Neural progenitor cell (in vitro differentiated cells): ENCODE measurements at regions not wholly inside any gene's neighbourhood (a gene's known extent, or its start where the extent isn't known, plus 50 kb on each side); places are given as distances from the start of the nearest gene placed in this dataset.

Source experiments
- DNase-seq: peaks from one replicate; pipeline ENCODE4 v3.0.0-alpha.2; 2016; ENCODE audit warnings: low spot score
- H2AFZ ChIP-seq: fragments of 200-600 bp; sonication (generic); replicated peaks from 2 replicates; pipeline ENCODE4 v1.6.1; 2016; ENCODE audit warnings: antibody characterized with exemption
- H3F3A ChIP-seq: fragments of 200-600 bp; sonication (generic); 2 replicates; pipeline ENCODE4 v1.6.1; 2016; ENCODE audit warnings: antibody characterized with exemption, low read depth
- H3K27ac ChIP-seq: fragments of 200-600 bp; sonication (generic); 2 replicates; pipeline ENCODE4 v1.5.1; 2016; ENCODE audit warnings: mild to moderate bottlenecking
- H3K27me3 ChIP-seq: fragments of 200-600 bp; sonication (generic); 2 replicates; pipeline ENCODE4 v1.6.1; 2016; ENCODE audit warnings: mild to moderate bottlenecking, moderate library complexity
- H3K36me3 ChIP-seq: fragments of 200-600 bp; sonication (generic); 2 replicates; pipeline ENCODE4 v1.5.1; 2016
- H3K4me1 ChIP-seq: fragments of 200-600 bp; sonication (generic); 2 replicates; pipeline ENCODE4 v1.6.1; 2016; ENCODE audit warnings: mixed run types
- H3K4me2 ChIP-seq: fragments of 200-600 bp; sonication (generic); 2 replicates; pipeline ENCODE4 v1.6.1; 2016
- H3K4me3 ChIP-seq: fragments of 200-600 bp; sonication (generic); 2 replicates; pipeline ENCODE4 v1.5.1; 2016
- H3K79me2 ChIP-seq: fragments of 200-600 bp; sonication (generic); 2 replicates; pipeline ENCODE4 v1.6.1; 2016; ENCODE audit warnings: low read depth
- H3K9ac ChIP-seq: fragments of 200-600 bp; sonication (generic); 2 replicates; pipeline ENCODE4 v1.6.1; 2016
- H3K9me3 ChIP-seq: fragments of 200-600 bp; sonication (generic); 2 replicates; pipeline ENCODE4 v1.5.1; 2016; ENCODE audit warnings: low read depth
- H4K20me1 ChIP-seq: fragments of 200-600 bp; sonication (generic); 2 replicates; pipeline ENCODE4 v1.6.1; 2016; ENCODE audit warnings: low read depth
- H3K27ac Mint-ChIP-seq: 3 replicates; pipeline ENCODE4 v1.8.0; 2021; ENCODE audit warnings: mixed read lengths
- H3K27me3 Mint-ChIP-seq: 2 replicates; pipeline ENCODE4 v1.8.0; 2022; ENCODE audit warnings: low read depth, mild to moderate bottlenecking, inconsistent platforms, moderate library complexity, mixed read lengths; ENCODE audit not compliant: insufficient read depth
- H3K36me3 Mint-ChIP-seq: 3 replicates; pipeline ENCODE4 v1.8.0; 2021; ENCODE audit warnings: mixed read lengths
- H3K4me1 Mint-ChIP-seq: 3 replicates; pipeline ENCODE4 v1.8.0; 2021; ENCODE audit warnings: mixed read lengths
- H3K4me3 Mint-ChIP-seq: 3 replicates; pipeline ENCODE4 v1.8.0; 2021; ENCODE audit warnings: mild to moderate bottlenecking, moderate library complexity, mixed read lengths
- H3K9me3 Mint-ChIP-seq: 3 replicates; pipeline ENCODE4 v1.8.0; 2020; ENCODE audit warnings: mixed read lengths
- EZH2 ChIP-seq: fragments of 200-600 bp; sonication (generic); IDR thresholded peaks from 2 replicates; pipeline ENCODE4 v1.6.1; 2017; ENCODE audit warnings: antibody characterized with exemption, mild to moderate bottlenecking, moderate library complexity
- EZH2phosphoT487 ChIP-seq: fragments of 200-600 bp; sonication (generic); IDR thresholded peaks from 2 replicates; pipeline ENCODE4 v1.6.1; 2017; ENCODE audit warnings: antibody characterized with exemption
- TF ChIP-seq, protein P1 (sequence below): fragments of 200-600 bp; sonication (generic); IDR thresholded peaks from 2 replicates; pipeline ENCODE4 v1.5.1; 2017; ENCODE audit warnings: antibody characterized with exemption, mild to moderate bottlenecking

- Histone ChIP-seq H3K4me1 (peaks cover 16% of the 10 kb centered on the region), H3K9me3 (no peaks in the 10 kb centered on the region), H3K27ac (no peak overlapping the region), H3K9ac (no peak overlapping the region), H3K36me3 (no peaks in the 10 kb centered on the region), H2AFZ (no peak overlapping the region), H4K20me1 (no peaks in the 10 kb centered on the region), H3K4me2 (no peak overlapping the region), H3K27me3 (no peaks in the 10 kb centered on the region), H3K4me3 (no peak overlapping the region), H3F3A (no peaks in the 10 kb centered on the region), H3K79me2 (no peaks in the 10 kb centered on the region)
- Mint-ChIP-seq H3K4me3 (no peak overlapping the region), H3K27me3 (no peaks in the 10 kb centered on the region), H3K27ac (no peak overlapping the region), H3K36me3 (no peaks in the 10 kb centered on the region), H3K4me1 (peaks cover 12% of the 10 kb centered on the region), H3K9me3 (peaks cover 4% of the 10 kb centered on the region)
- DNase-seq, result no peak
- TF ChIP-seq EZH2, result no peak
- TF ChIP-seq, protein P1, sequence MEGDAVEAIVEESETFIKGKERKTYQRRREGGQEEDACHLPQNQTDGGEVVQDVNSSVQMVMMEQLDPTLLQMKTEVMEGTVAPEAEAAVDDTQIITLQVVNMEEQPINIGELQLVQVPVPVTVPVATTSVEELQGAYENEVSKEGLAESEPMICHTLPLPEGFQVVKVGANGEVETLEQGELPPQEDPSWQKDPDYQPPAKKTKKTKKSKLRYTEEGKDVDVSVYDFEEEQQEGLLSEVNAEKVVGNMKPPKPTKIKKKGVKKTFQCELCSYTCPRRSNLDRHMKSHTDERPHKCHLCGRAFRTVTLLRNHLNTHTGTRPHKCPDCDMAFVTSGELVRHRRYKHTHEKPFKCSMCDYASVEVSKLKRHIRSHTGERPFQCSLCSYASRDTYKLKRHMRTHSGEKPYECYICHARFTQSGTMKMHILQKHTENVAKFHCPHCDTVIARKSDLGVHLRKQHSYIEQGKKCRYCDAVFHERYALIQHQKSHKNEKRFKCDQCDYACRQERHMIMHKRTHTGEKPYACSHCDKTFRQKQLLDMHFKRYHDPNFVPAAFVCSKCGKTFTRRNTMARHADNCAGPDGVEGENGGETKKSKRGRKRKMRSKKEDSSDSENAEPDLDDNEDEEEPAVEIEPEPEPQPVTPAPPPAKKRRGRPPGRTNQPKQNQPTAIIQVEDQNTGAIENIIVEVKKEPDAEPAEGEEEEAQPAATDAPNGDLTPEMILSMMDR, result no peak
- no peak for TF ChIP-seq EZH2phosphoT487
These were observed 101.1 kb downstream of the ATXN3L start for GRCh38 chrX:13218758-13219157.

DNA sequence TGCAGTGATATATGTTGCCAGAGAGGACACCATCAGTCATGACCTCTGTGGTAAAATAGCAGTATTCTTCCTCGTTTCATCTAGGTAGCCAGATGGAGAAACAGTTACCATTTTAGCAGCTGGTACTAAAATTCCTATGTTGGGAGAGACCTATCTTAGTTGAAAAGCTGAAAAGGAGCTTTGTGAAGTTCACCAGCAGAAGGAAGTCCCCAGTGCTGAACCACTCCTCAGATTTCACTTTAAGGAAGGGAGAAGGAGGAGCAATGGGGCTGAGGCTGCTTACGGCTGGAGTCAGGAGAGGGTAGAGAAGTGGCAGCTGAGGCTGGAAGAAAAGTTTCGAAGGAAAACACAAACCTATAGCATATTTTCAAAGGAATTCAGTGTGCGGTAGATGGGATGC lies 103.7 kb downstream of the ATXN3L start:
- TF ChIP-seq EZH2 (no peak), EZH2phosphoT487 (no peak)
- TF ChIP-seq, protein P1, result no peak
- H3F3A ChIP-seq, result no peaks in the 10 kb centered on the region
- Mint-ChIP-seq H3K4me1 (peaks cover 18% of the 10 kb centered on the region), H3K27ac (no peak overlapping the region), H3K4me3 (no peak overlapping the region), H3K27me3 (no peaks in the 10 kb centered on the region), H3K36me3 (no peaks in the 10 kb centered on the region), H3K9me3 (peaks cover 4% of the 10 kb centered on the region)
- no peak overlapping the region for H3K9ac ChIP-seq
- H3K79me2 ChIP-seq, result no peaks in the 10 kb centered on the region
- no peak overlapping the region for H3K27ac ChIP-seq
- H3K4me2 ChIP-seq, result no peak overlapping the region
- H3K36me3 ChIP-seq, result no peaks in the 10 kb centered on the region
- no peaks in the 10 kb centered on the region for H3K27me3 ChIP-seq
- H3K9me3 ChIP-seq, result no peaks in the 10 kb centered on the region
- no peak for DNase-seq
- no peak overlapping the region for H2AFZ ChIP-seq
- H3K4me3 ChIP-seq, result no peak overlapping the region
- H3K4me1 ChIP-seq, result peaks cover 17% of the 10 kb centered on the region
- H4K20me1 ChIP-seq, result no peaks in the 10 kb centered on the region

- Histone ChIP-seq H3K4me2 (no peak overlapping the region), H3K9me3 (no peaks in the 10 kb centered on the region), H3K4me3 (no peak overlapping the region), H3K4me1 (peaks cover 13% of the 10 kb centered on the region), H3K79me2 (no peaks in the 10 kb centered on the region), H3F3A (no peaks in the 10 kb centered on the region), H3K36me3 (no peaks in the 10 kb centered on the region), H3K9ac (no peak overlapping the region), H2AFZ (no peak overlapping the region), H3K27me3 (no peaks in the 10 kb centered on the region), H3K27ac (no peak overlapping the region), H4K20me1 (no peaks in the 10 kb centered on the region)
- no peak overlapping the region for H3K4me3 Mint-ChIP-seq
- peaks cover 14% of the 10 kb centered on the region for H3K4me1 Mint-ChIP-seq
- H3K27me3 Mint-ChIP-seq, result no peaks in the 10 kb centered on the region
- no peak overlapping the region for H3K27ac Mint-ChIP-seq
- no peak for TF ChIP-seq EZH2phosphoT487
- TF ChIP-seq, protein P1, result no peak
- no peak for TF ChIP-seq EZH2
- H3K36me3 Mint-ChIP-seq, result no peaks in the 10 kb centered on the region
- DNase-seq, result no peak
- peaks cover 4% of the 10 kb centered on the region for H3K9me3 Mint-ChIP-seq
These were observed 104.1 kb downstream of the ATXN3L start for GRCh38 chrX:13215729-13216128.
